ENCODE measurements at regions not wholly inside any gene's neighbourhood (a gene's known extent, or its start where the extent isn't known, plus 50 kb on each side); places are given as distances from the start of the nearest gene placed in this dataset.

DNA sequence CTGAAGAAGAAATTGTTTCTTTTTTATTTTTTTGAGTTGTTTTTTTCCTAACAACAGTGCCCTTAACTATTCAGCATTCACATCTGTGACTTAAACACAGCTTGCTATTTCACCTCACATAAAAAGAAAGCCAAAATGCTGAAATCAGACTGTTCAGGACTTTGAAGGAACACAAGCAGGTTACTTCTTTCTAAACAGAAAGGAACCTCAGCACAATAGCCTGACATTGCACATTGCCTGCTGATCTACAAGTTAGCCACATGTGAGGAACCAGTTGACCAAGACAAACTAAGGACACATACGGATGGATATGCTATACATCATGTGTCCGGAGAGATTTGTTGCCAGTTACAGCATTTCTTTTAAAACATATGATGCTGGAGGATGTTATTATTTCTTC lies 331.1 kb downstream of the FSIP2 start:
- dilution Hi-C loops (cut with MboI; ENCODE audit: extremely low pct_ligation_motif_present, low sequenced_read_pairs) (no loop called here), intact Hi-C loops (cut with micrococcal nuclease) (no loop called here)
- no peaks in the 10 kb centered on the region for H3K9me3 ChIP-seq (replicated peaks; ENCODE audit: control insufficient read depth, insufficient read depth, low read length)
- H3K36me3 ChIP-seq (ENCODE audit: control insufficient read depth in 2 of 2, extremely low read depth in 1 of 2, insufficient read depth in 2 of 2, low read length in 2 of 2) = no peaks in the 10 kb centered on the region
- no peaks in the 10 kb centered on the region for H3K79me2 ChIP-seq (ENCODE audit: control insufficient read depth, insufficient read depth, low read length)
- no peaks in the 10 kb centered on the region for H3K4me1 ChIP-seq (ENCODE audit: control insufficient read depth, extremely low read depth, insufficient read depth, low read length)
- TF ChIP-seq FOS (IDR thresholded peaks at IDR 0.05; ENCODE audit: borderline replicate concordance, insufficient read depth, low read length) (no peak), CTCF (IDR thresholded peaks at IDR 0.05; ENCODE audit: extremely low read depth in 1 of 2, insufficient read depth in 1 of 2, low read depth in 1 of 2, low read length in 2 of 2) (no peak), EZH2 (IDR thresholded peaks at IDR 0.05; ENCODE audit: borderline replicate concordance, low read depth, low read length, severe bottlenecking) (no peak), POLR2A (IDR thresholded peaks at IDR 0.05; ENCODE audit: low read depth, low read length) (no peak), MYC (IDR thresholded peaks at IDR 0.05; ENCODE audit: low read depth, low read length) (no peak), GATA2 (IDR thresholded peaks at IDR 0.05; ENCODE audit: insufficient read depth, insufficient read length, low read depth, low read length) (no peak), JUN (IDR thresholded peaks at IDR 0.05; ENCODE audit: borderline replicate concordance, insufficient read depth, insufficient read length, low read depth) (no peak), POLR2AphosphoS5 (IDR thresholded peaks at IDR 0.05; ENCODE audit: insufficient read depth, low read depth, low read length) (no peak)
- TF ChIP-seq, protein P1, sequence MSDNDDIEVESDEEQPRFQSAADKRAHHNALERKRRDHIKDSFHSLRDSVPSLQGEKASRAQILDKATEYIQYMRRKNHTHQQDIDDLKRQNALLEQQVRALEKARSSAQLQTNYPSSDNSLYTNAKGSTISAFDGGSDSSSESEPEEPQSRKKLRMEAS (IDR thresholded peaks at IDR 0.05; ENCODE audit: insufficient read depth, insufficient read length) = no peak
- POLR2A ChIA-PET = no interaction called here
- DNase-seq (ENCODE audit: low read depth, low spot score) = no peak
- FAIRE-seq = no peak
- CTCF ChIA-PET = interaction anchor here (1.2 kb wide), 1 partner anchor 11 kb away, joined by 3 read pairs; no protein-coding TSS in a partner anchor
- H3K4me3 ChIP-seq (replicated peaks in 1 of 3; ENCODE audit: insufficient read depth in 1 of 3, low read depth in 1 of 3, low read length in 3 of 3) = no peak overlapping the region
- BruUV-seq (replicated peaks) = no TSS peak
- H3K4me2 ChIP-seq (ENCODE audit: insufficient read depth, low read length) = no peak overlapping the region
- H3K9me1 ChIP-seq (replicated peaks; ENCODE audit: control insufficient read depth, extremely low read depth, insufficient read depth, low read length) = no peaks in the 10 kb centered on the region
- H4K20me1 ChIP-seq (replicated peaks; ENCODE audit: control insufficient read depth, extremely low read depth, insufficient read depth, low read length) = no peaks in the 10 kb centered on the region
- H3K27ac ChIP-seq (ENCODE audit: insufficient read depth, low read depth, low read length) = no peak overlapping the region
- no peak overlapping the region for H3K9ac ChIP-seq (replicated peaks; ENCODE audit: extremely low read depth, insufficient read depth, low read length)
- no peaks in the 10 kb centered on the region for H3K27me3 ChIP-seq (ENCODE audit: control insufficient read depth in 2 of 2, insufficient read depth in 2 of 2, low read length in 2 of 2)
- no peak overlapping the region for H2AFZ ChIP-seq (ENCODE audit: low read depth, low read length)

Data from endothelial cell of umbilical vein (primary cell).